ENCODE measurements at regions not wholly inside any gene's neighbourhood (a gene's known extent, or its start where the extent isn't known, plus 50 kb on each side); places are given as distances from the start of the nearest gene placed in this dataset.

DNA sequence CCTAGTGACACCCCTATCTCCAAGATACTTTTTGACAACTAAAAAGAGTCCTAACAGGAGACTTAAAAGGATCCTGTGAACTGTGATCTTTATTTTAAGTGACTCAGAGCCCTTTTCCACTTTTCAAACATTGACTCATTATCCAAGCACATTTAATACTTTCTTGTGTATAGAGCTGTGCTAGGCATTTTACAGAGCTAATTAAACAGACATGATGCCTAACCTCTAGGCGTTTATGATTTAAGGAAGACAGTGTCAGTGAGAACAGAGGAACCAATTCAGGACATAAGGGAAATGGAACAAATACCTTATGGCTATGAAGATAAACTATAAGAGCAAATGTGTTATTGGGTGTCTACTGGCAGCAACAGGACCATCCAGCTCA is 282.6 kb downstream of the TPBG start:
- peaks cover 10 to 15% of the 10 kb centered on the region in 2 donors for H3K9me3 Mint-ChIP-seq
- DNase-seq (ENCODE audit: low spot score in 2 of 2) (no peak), ATAC-seq (no peak)
- no peaks in the 10 kb centered on the region for H3K36me3 Mint-ChIP-seq
- no peak overlapping the region for H3K27ac Mint-ChIP-seq

- H3K36me3 Mint-ChIP-seq = no peaks in the 10 kb centered on the region
- no peak for DNase-seq (ENCODE audit: low spot score in 2 of 2)
- H3K27ac Mint-ChIP-seq = no peak overlapping the region
- ATAC-seq = no peak
- H3K9me3 Mint-ChIP-seq = peaks cover under 1 to 12% of the 10 kb centered on the region in 2 donors
Measured at GRCh38 chr6:82651845-82652335, 288.3 kb downstream of the TPBG start.

GRCh38 chr6:82679232-82679631 is 315.6 kb downstream of the TPBG start:
- Mint-ChIP-seq H3K27ac (no peak overlapping the region), H3K36me3 (peaks cover 0 to 7% of the 10 kb centered on the region in 2 donors), H3K9me3 (peaks cover 13 to 14% of the 10 kb centered on the region in 2 donors)
- DNase-seq (ENCODE audit: low spot score in 2 of 2) = no peak
- ATAC-seq = no peak

GRCh38 chr6:82680192-82680591 is 316.6 kb downstream of the TPBG start:
- peaks cover 0 to 7% of the 10 kb centered on the region in 2 donors for H3K36me3 Mint-ChIP-seq
- H3K9me3 Mint-ChIP-seq = peaks cover 18 to 19% of the 10 kb centered on the region in 2 donors
- no peak overlapping the region for H3K27ac Mint-ChIP-seq
- DNase-seq (ENCODE audit: low spot score in 2 of 2) (no peak), ATAC-seq (no peak)

DNA sequence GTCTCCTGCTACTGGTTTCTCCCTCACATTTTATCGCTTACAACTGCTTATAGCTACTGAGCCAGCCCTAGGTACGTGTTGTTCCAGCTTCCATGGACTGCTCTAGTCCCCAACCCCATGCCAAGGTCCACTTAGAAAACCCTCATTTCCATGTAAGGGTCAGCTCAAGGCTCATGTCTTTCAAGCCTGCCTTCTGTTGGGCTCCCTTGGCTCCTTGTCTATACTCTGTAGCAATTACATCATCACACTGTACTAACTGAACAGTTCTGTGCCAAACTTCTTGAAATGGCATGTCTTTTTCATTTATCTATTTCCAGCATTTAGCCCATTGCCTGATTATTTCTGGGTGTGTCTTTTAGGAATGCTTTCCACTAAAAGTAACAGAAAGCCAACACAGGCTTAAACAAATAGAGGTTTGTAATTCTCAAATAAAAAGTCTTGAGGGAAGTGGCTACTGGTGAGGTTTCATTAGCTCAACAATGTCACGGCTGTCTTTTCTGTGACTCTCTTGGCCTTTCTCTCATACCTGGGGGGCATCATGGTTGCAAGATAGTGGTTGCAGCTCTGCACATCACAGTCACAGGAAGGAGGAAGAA is 317.6 kb downstream of the TPBG start:
- ATAC-seq (no peak), DNase-seq (ENCODE audit: low spot score in 2 of 2) (no peak)
- Mint-ChIP-seq H3K9me3 (peaks cover 17 to 19% of the 10 kb centered on the region in 2 donors), H3K36me3 (peaks cover 0 to 7% of the 10 kb centered on the region in 2 donors), H3K27ac (no peak overlapping the region)

GRCh38 chr6:82686719-82687118 is 323.1 kb downstream of the TPBG start:
- Mint-ChIP-seq H3K9me3 (peaks cover 9 to 12% of the 10 kb centered on the region in 2 donors), H3K36me3 (no peaks in the 10 kb centered on the region), H3K27ac (no peak overlapping the region)
- no peak for ATAC-seq
- no peak for DNase-seq (ENCODE audit: low spot score in 2 of 2)

DNA sequence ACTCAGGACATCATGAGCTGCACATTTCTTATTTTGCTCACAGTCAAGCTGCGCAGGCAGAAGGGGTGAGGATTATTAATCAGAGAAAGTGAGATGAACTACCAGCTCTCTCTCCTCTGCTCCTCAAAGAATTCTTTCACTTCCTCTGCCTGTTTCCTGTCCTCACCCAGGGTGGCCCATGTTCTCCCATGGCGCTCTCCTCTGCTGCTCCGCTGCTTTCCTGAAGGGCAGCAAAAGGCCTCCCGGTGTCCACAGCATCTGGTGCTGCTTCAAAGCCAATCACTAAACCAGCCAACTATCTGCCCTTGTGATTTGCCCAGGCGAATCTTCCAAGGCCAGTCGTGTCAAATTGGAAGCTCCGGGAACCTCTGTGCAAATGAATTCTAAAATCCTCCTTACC is 324.2 kb downstream of the TPBG start:
- Mint-ChIP-seq H3K36me3 (no peaks in the 10 kb centered on the region), H3K27ac (no peak overlapping the region), H3K9me3 (peaks cover 9 to 12% of the 10 kb centered on the region in 2 donors)
- ATAC-seq (no peak), DNase-seq (ENCODE audit: low spot score in 2 of 2) (no peak)

DNA sequence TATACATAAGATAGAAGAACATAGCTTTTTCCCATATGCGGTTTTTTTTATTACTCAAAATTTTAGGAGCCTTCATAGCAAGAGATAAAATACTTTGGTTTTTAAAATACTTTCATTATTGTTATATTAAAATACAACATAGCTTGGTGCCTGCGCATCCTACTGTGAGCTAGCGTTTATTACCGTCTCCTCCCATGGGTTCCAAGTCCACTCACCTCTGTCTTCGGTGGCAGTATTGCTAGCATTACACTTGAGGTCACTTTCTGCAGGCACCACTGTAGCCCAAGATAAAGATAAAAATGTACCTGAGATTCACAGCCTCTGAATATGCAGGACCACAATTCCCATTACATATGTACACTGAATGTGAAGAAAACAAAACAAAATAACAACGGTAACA is 326.7 kb downstream of the TPBG start:
- Mint-ChIP-seq H3K27ac (no peak overlapping the region), H3K9me3 (peaks cover 3 to 4% of the 10 kb centered on the region in 2 donors), H3K36me3 (no peaks in the 10 kb centered on the region)
- no peak for ATAC-seq
- DNase-seq (ENCODE audit: low spot score in 2 of 2) = no peak

DNA sequence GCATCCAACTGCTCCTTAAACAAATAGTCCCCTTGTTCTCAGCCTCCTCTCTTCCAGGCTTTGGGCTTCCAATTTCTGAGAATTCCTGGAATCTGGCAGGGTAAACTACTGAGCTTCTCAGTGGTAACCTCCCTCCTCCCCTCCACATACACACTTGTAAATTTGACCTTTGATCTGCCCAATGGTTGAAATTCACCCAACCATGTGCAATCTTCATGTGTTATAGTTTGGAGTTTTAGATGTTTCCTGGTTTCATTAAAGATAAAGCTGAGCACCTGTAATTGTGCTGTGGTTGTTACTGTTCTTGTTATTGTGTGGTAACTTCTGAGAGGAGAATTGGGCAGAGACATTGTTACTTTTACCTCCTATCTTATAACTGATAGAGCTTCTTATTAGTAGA is 328.4 kb downstream of the TPBG start:
- no peak overlapping the region for H3K27ac Mint-ChIP-seq
- ATAC-seq = no peak
- H3K36me3 Mint-ChIP-seq = no peaks in the 10 kb centered on the region
- DNase-seq (ENCODE audit: low spot score in 2 of 2) = no peak
- peaks cover 3 to 4% of the 10 kb centered on the region in 2 donors for H3K9me3 Mint-ChIP-seq

- ATAC-seq (no peak), DNase-seq (ENCODE audit: low spot score in 2 of 2) (no peak)
- peaks cover under 1 to 4% of the 10 kb centered on the region in 2 donors for H3K9me3 Mint-ChIP-seq
- no peaks in the 10 kb centered on the region for H3K36me3 Mint-ChIP-seq
- H3K27ac Mint-ChIP-seq = no peak overlapping the region
Measured at GRCh38 chr6:82693094-82693493, 329.5 kb downstream of the TPBG start.

- DNase-seq (ENCODE audit: low spot score in 2 of 2) (no peak), ATAC-seq (no peak)
- Mint-ChIP-seq H3K9me3 (peaks cover 17% of the 10 kb centered on the region in 2 donors), H3K27ac (no peak overlapping the region), H3K36me3 (no peaks in the 10 kb centered on the region)
Measured at GRCh38 chr6:82701341-82701740, 337.7 kb downstream of the TPBG start.

DNA sequence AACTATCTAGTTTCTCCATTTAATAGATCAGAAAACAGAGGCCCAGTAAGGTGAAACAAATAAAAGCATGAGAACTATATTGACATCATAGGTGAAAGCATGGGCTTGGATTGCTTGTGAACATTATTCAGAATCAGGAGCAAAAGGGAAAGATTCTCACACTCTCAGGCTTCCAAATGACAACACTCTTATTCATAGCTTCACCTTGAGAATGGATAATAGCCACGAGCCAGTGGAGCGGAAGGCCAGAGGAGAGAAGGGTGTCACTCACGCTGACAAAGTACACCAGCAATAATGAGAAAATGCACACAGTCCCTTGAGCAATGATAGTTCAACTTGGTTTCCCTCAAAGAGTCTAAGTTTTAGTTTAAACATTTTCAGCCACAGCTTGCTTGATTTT is 339.0 kb downstream of the TPBG start:
- DNase-seq (ENCODE audit: low spot score in 2 of 2) = no peak

DNA sequence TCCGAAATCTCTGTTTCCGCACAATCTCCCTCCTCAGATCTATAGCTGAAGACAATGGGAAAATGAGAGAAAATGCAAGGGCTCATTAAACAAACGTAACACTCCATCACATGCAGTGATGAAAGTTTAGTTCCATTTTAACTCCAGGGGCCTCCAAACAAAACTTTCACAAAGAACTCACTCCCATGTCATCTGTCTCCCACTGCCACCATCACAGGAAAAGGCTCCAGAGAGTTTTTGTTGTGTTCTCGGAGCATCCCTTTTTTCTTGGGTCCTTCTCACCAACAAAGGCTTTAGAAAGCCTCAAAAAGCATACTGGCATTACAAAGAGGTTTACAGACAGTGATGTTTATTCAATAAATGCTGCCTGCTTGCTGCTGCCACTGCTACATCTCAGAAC is 339.6 kb downstream of the TPBG start:
- H3K27ac Mint-ChIP-seq = peak overlapping the region in 1 of 2 donors; percentile 70
- DNase-seq (ENCODE audit: low spot score in 2 of 2) = no peak
- no peak for ATAC-seq
- H3K9me3 Mint-ChIP-seq = peaks cover 18 to 22% of the 10 kb centered on the region in 2 donors
- no peaks in the 10 kb centered on the region for H3K36me3 Mint-ChIP-seq

More for the DNA sequence above, 339.0 kb downstream of the TPBG start:
- ATAC-seq = no peak
- Mint-ChIP-seq H3K27ac (no peak overlapping the region), H3K36me3 (no peaks in the 10 kb centered on the region), H3K9me3 (peaks cover 18 to 22% of the 10 kb centered on the region in 2 donors)

DNA sequence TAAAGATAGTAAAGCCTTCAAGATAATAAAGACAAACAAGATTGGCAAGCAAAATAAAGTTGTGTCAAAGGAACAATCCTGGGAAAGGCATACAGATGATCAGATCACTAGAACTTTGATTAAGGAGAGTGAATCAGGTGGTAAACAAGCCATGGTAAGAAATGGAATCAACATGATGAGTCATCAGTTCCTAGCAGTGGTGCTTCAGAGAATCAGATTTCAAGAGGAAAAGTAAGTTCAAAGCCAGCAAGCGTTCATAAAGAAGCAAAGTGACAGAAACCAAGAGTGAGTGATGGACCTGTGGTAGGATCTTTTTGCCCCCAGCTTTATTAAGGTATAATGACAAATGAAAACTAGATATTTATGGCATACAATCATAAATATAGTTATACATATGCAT is 340.4 kb downstream of the TPBG start:
- no peak for DNase-seq (ENCODE audit: low spot score in 2 of 2)

GRCh38 chr6:82705579-82705978 is 342.0 kb downstream of the TPBG start:
- Mint-ChIP-seq H3K9me3 (peaks cover 13 to 22% of the 10 kb centered on the region in 2 donors), H3K36me3 (no peaks in the 10 kb centered on the region), H3K27ac (no peak overlapping the region)
- DNase-seq (ENCODE audit: low spot score in 2 of 2) (no peak), ATAC-seq (no peak)

More for the DNA sequence above, 340.4 kb downstream of the TPBG start:
- H3K27ac Mint-ChIP-seq = no peak overlapping the region
- H3K9me3 Mint-ChIP-seq = peaks cover 13 to 22% of the 10 kb centered on the region in 2 donors
- no peaks in the 10 kb centered on the region for H3K36me3 Mint-ChIP-seq
- ATAC-seq = peak in 1 of 2 donors; percentile 62

DNA sequence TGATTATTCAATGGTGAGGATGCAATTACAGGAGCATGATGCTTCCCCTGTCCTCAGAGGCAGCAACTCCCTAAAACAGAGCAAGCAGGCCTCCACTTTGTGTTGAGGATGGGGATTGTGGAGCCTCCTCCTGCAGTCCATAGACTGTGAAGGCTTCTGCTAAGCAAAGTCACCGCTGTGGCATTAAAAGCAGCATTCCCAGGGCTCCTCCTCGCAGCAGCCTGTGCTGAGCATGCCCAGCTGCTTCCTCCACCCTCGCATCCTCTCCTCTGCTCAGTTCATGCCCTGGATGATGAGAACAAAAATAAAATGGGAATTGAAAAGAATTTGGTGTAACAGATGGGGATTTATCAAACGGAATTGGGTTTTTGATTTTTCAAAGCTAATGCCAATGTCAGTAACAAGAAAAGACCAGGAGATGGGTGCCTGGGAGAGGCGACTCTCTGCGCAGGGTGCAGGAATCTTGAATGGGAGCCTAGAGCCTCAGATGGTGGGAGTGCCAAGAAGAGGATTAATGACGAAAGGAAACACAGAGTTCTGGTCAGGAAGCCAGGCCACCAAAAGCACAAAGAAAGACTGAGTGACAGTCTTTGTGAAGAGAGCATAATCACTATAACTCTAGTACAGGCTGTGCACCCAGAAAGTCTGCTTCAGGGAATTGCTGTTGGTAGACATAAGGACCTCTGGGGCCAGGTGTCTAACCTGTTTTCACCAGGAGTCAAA is 347.6 kb downstream of the TPBG start:
- Mint-ChIP-seq H3K36me3 (peaks cover 0 to 10% of the 10 kb centered on the region in 2 donors), H3K9me3 (peaks cover 13 to 14% of the 10 kb centered on the region in 2 donors), H3K27ac (no peak overlapping the region)
- no peak for ATAC-seq
- DNase-seq (ENCODE audit: low spot score in 2 of 2) = no peak

DNA sequence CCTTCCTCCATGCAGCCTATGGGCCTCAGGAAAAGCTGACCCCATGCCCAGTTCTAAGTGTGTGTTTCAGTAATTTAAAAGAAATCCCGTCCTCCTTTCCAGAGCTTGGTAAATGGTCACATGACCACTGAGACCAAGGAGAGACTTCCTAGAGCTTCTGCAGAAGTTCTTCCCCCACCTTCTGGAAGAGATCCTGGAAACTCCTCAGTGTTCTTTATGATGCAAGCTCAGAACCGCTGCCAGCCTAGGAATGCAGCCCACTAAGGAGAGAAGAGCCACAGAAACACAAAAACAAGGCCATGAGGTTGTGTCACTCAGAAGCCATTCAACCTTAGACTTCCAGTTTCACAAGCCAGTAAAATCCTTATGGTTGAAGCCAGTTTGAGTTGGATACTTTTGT is 348.4 kb downstream of the TPBG start:
- ATAC-seq = no peak

DNA sequence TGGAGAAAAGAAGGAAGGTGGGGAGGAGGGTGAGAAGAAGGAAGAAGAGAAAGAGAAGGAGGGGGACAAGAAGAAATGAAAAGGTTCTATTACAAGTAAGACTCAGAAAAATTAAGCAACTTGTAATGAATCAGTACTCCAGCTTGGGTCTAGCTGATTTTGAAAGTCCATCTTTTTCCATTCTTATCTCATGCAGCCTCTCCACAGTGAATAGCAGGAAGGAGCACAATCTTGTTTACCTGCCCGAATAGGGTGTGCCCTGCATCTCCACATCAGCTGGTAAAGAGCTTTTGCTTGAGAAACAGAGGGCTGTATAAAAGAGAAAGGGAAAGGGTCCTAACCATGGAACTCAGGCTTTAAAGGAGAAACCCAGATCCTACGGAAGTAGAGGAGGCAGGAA is 348.8 kb downstream of the TPBG start:
- peaks cover 0 to 14% of the 10 kb centered on the region in 2 donors for H3K36me3 Mint-ChIP-seq
- H3K9me3 Mint-ChIP-seq = peaks cover 15 to 16% of the 10 kb centered on the region in 2 donors
- ATAC-seq = no peak
- H3K27ac Mint-ChIP-seq = no peak overlapping the region
- no peak for DNase-seq (ENCODE audit: low spot score in 2 of 2)

More for the DNA sequence above, 348.4 kb downstream of the TPBG start:
- H3K27ac Mint-ChIP-seq = no peak overlapping the region
- peaks cover 14 to 15% of the 10 kb centered on the region in 2 donors for H3K9me3 Mint-ChIP-seq
- H3K36me3 Mint-ChIP-seq = peaks cover 0 to 14% of the 10 kb centered on the region in 2 donors
- DNase-seq (ENCODE audit: low spot score in 2 of 2) = no peak
